WTC11 (cell line): ENCODE measurements at regions not wholly inside any gene's neighbourhood (a gene's known extent, or its start where the extent isn't known, plus 50 kb on each side); places are given as distances from the start of the nearest gene placed in this dataset.

Source experiments
- ATAC-seq: fragments of 200-7000 bp; cut with Tn5 transposase; 2 replicates; pipeline ENCODE4 v1.10.0; 2021; ENCODE audit warnings: mild to moderate bottlenecking, moderate library complexity
- CTCF ChIA-PET: fragments of 300-600 bp; sonication (Branson Sonifier 250); formaldehyde crosslinking; loops from one replicate; lab custom pipeline; 2021; ENCODE audit warnings: antibody characterized with exemption; lab: Charles Lee
- POLR2A ChIA-PET: fragments of 350-600 bp; sonication (Branson Sonifier 250); formaldehyde crosslinking; loops from one replicate; lab custom pipeline; 2021; ENCODE audit warnings: antibody characterized with exemption; lab: Charles Lee
- DNase-seq: peaks from one replicate; pipeline ENCODE4 v3.0.0; 2021; ENCODE audit warnings: low spot score
- H3K27ac Mint-ChIP-seq: 2 replicates; pipeline ENCODE4 v1.8.0; 2021; ENCODE audit warnings: mixed read lengths
- H3K27me3 Mint-ChIP-seq: 2 replicates; pipeline ENCODE4 v1.8.0; 2021; ENCODE audit warnings: low read depth, mild to moderate bottlenecking, moderate library complexity, mixed read lengths
- H3K36me3 Mint-ChIP-seq: 2 replicates; pipeline ENCODE4 v1.8.0; 2021; ENCODE audit warnings: mixed read lengths
- H3K4me1 Mint-ChIP-seq: 2 replicates; pipeline ENCODE4 v1.8.0; 2022; ENCODE audit warnings: mixed read lengths
- H3K4me3 Mint-ChIP-seq: 2 replicates; pipeline ENCODE4 v1.8.0; 2021; ENCODE audit warnings: mild to moderate bottlenecking, moderate library complexity, mixed read lengths
- H3K9me3 Mint-ChIP-seq: 2 replicates; pipeline ENCODE4 v1.8.0; 2021; ENCODE audit warnings: mixed read lengths
- CDX4 ChIP-seq: fragments of 250-450 bp; sonication (Bioruptor Pico); IDR thresholded peaks from 2 replicates; pipeline ENCODE4 v1.9.0; 2021; ENCODE audit warnings: moderate library complexity, mild to moderate bottlenecking, inconsistent platforms, borderline replicate concordance
- ERG ChIP-seq: fragments of 250-450 bp; sonication (Bioruptor Pico); IDR thresholded peaks from 2 replicates; pipeline ENCODE4 v1.8.0; 2021; ENCODE audit warnings: mild to moderate bottlenecking
- ESRRA ChIP-seq: sonication (generic); formaldehyde crosslinking; IDR thresholded peaks from 2 replicates; pipeline ENCODE4 v1.8.1; 2022; ENCODE audit warnings: mild to moderate bottlenecking, missing genetic modification reagents, borderline replicate concordance
- FOXJ3 ChIP-seq: sonication (generic); formaldehyde crosslinking; IDR thresholded peaks from 2 replicates; pipeline ENCODE4 v1.9.0; 2021; ENCODE audit warnings: missing genetic modification reagents, mild to moderate bottlenecking, borderline replicate concordance
- RORB ChIP-seq: fragments of 250-450 bp; sonication (Bioruptor Pico); IDR thresholded peaks from 2 replicates; pipeline ENCODE4 v1.9.0; 2021; ENCODE audit warnings: mild to moderate bottlenecking
- SP1 ChIP-seq: sonication (generic); formaldehyde crosslinking; conservative IDR thresholded peaks from 2 replicates; pipeline ENCODE4 v1.8.1; 2022; ENCODE audit warnings: missing genetic modification reagents
- TCF7 ChIP-seq: sonication (generic); formaldehyde crosslinking; IDR thresholded peaks from 2 replicates; pipeline ENCODE4 v1.8.0; 2022; ENCODE audit warnings: mild to moderate bottlenecking, low read depth, missing genetic modification reagents, moderate library complexity
- TP53 ChIP-seq: sonication (generic); formaldehyde crosslinking; IDR thresholded peaks from 2 replicates; pipeline ENCODE4 v1.8.1; 2023; ENCODE audit warnings: mild to moderate bottlenecking, missing genetic modification reagents
- ZNF232 ChIP-seq: sonication (generic); formaldehyde crosslinking; IDR thresholded peaks from 2 replicates; pipeline ENCODE4 v1.8.0; 2022; ENCODE audit warnings: mild to moderate bottlenecking, missing genetic modification reagents
- ZNF396 ChIP-seq: fragments of 250-450 bp; sonication (Bioruptor Pico); IDR thresholded peaks from 2 replicates; pipeline ENCODE4 v1.8.0; 2021; ENCODE audit warnings: mild to moderate bottlenecking, moderate library complexity, borderline replicate concordance
- ZNF416 ChIP-seq: fragments of 250-450 bp; sonication (Bioruptor Pico); IDR thresholded peaks from 2 replicates; pipeline ENCODE4 v1.9.0; 2021; ENCODE audit warnings: mild to moderate bottlenecking, inconsistent platforms
- TF ChIP-seq, protein P1 (sequence below): sonication (generic); formaldehyde crosslinking; IDR thresholded peaks from 2 replicates; pipeline ENCODE4 v1.8.0; 2022; ENCODE audit warnings: mild to moderate bottlenecking, missing genetic modification reagents
- TF ChIP-seq, protein P2 (sequence below): sonication (generic); formaldehyde crosslinking; IDR thresholded peaks from 2 replicates; pipeline ENCODE4 v1.8.1; 2023; ENCODE audit warnings: mild to moderate bottlenecking, missing genetic modification reagents
- TF ChIP-seq, protein P3 (sequence below): sonication (generic); formaldehyde crosslinking; IDR thresholded peaks from 2 replicates; pipeline ENCODE4 v1.8.0; 2022; ENCODE audit warnings: mild to moderate bottlenecking, missing genetic modification reagents
- TF ChIP-seq, protein P4 (sequence below): sonication (generic); formaldehyde crosslinking; conservative IDR thresholded peaks from 2 replicates; pipeline ENCODE4 v1.8.1; 2023; ENCODE audit warnings: mild to moderate bottlenecking, low read depth, missing genetic modification reagents, moderate library complexity
- TF ChIP-seq, protein P5 (sequence below): sonication (generic); formaldehyde crosslinking; IDR thresholded peaks from 2 replicates; pipeline ENCODE4 v1.8.1; 2022; ENCODE audit warnings: mild to moderate bottlenecking, moderate library complexity, missing genetic modification reagents

DNA sequence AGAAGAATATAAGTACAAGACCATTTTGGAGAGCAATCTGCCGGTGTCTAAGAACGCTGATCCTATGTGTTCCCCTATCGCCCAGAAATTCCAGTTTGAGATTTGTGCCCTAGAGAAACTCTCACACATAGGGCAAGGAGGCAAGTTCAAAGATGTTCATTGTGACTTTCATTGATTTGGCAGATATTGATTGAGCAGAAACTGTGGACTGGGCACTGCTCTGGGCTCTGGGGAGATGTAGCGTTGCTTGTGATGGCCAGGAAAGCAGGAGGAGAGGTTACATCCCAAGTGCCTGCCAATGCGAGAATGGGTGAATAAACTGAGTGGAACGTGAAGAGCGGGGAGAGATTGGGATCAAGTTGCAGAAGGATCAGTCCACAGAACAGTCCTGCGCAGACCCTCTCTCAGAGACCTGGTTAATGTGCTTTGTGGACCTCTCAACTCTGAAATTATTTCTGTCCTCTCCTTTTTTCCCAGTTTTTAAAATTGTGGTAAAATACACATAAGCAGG, 123.9 kb upstream of the PEG3 start:
- Mint-ChIP-seq H3K27me3 (peaks cover 3% of the 10 kb centered on the region), H3K9me3 (peaks cover 60% of the 10 kb centered on the region), H3K4me3 (no peak overlapping the region), H3K4me1 (no peaks in the 10 kb centered on the region), H3K27ac (no peak overlapping the region), H3K36me3 (peaks cover 58% of the 10 kb centered on the region)
- no peak for DNase-seq
- POLR2A ChIA-PET, result no interaction called here
- ATAC-seq, result no peak
- CTCF ChIA-PET, result interaction anchor here (0.7 kb wide), 1 partner anchor 134 kb away, joined by 3 read pairs; no protein-coding TSS in a partner anchor
- TF ChIP-seq SP1 (CRISPR knock-in tag) (no peak), TP53 (CRISPR knock-in tag) (no peak), ZNF416 (CRISPR knock-in tag) (no peak), ZNF232 (CRISPR knock-in tag) (no peak), TCF7 (CRISPR knock-in tag) (no peak), CDX4 (CRISPR knock-in tag) (no peak), ZNF396 (CRISPR knock-in tag) (no peak), FOXJ3 (no peak), RORB (no peak)
- TF ChIP-seq, protein P1, sequence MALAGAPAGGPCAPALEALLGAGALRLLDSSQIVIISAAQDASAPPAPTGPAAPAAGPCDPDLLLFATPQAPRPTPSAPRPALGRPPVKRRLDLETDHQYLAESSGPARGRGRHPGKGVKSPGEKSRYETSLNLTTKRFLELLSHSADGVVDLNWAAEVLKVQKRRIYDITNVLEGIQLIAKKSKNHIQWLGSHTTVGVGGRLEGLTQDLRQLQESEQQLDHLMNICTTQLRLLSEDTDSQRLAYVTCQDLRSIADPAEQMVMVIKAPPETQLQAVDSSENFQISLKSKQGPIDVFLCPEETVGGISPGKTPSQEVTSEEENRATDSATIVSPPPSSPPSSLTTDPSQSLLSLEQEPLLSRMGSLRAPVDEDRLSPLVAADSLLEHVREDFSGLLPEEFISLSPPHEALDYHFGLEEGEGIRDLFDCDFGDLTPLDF, result no peak
- TF ChIP-seq, protein P2, sequence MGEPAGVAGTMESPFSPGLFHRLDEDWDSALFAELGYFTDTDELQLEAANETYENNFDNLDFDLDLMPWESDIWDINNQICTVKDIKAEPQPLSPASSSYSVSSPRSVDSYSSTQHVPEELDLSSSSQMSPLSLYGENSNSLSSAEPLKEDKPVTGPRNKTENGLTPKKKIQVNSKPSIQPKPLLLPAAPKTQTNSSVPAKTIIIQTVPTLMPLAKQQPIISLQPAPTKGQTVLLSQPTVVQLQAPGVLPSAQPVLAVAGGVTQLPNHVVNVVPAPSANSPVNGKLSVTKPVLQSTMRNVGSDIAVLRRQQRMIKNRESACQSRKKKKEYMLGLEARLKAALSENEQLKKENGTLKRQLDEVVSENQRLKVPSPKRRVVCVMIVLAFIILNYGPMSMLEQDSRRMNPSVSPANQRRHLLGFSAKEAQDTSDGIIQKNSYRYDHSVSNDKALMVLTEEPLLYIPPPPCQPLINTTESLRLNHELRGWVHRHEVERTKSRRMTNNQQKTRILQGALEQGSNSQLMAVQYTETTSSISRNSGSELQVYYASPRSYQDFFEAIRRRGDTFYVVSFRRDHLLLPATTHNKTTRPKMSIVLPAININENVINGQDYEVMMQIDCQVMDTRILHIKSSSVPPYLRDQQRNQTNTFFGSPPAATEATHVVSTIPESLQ (CRISPR knock-in tag), result no peak
- TF ChIP-seq, protein P3, sequence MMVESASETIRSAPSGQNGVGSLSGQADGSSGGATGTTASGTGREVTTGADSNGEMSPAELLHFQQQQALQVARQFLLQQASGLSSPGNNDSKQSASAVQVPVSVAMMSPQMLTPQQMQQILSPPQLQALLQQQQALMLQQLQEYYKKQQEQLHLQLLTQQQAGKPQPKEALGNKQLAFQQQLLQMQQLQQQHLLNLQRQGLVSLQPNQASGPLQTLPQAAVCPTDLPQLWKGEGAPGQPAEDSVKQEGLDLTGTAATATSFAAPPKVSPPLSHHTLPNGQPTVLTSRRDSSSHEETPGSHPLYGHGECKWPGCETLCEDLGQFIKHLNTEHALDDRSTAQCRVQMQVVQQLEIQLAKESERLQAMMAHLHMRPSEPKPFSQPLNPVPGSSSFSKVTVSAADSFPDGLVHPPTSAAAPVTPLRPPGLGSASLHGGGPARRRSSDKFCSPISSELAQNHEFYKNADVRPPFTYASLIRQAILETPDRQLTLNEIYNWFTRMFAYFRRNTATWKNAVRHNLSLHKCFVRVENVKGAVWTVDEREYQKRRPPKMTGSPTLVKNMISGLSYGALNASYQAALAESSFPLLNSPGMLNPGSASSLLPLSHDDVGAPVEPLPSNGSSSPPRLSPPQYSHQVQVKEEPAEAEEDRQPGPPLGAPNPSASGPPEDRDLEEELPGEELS (CRISPR knock-in tag), result no peak
- TF ChIP-seq, protein P4, sequence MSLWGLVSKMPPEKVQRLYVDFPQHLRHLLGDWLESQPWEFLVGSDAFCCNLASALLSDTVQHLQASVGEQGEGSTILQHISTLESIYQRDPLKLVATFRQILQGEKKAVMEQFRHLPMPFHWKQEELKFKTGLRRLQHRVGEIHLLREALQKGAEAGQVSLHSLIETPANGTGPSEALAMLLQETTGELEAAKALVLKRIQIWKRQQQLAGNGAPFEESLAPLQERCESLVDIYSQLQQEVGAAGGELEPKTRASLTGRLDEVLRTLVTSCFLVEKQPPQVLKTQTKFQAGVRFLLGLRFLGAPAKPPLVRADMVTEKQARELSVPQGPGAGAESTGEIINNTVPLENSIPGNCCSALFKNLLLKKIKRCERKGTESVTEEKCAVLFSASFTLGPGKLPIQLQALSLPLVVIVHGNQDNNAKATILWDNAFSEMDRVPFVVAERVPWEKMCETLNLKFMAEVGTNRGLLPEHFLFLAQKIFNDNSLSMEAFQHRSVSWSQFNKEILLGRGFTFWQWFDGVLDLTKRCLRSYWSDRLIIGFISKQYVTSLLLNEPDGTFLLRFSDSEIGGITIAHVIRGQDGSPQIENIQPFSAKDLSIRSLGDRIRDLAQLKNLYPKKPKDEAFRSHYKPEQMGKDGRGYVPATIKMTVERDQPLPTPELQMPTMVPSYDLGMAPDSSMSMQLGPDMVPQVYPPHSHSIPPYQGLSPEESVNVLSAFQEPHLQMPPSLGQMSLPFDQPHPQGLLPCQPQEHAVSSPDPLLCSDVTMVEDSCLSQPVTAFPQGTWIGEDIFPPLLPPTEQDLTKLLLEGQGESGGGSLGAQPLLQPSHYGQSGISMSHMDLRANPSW (CRISPR knock-in tag), result no peak
- TF ChIP-seq, protein P5, sequence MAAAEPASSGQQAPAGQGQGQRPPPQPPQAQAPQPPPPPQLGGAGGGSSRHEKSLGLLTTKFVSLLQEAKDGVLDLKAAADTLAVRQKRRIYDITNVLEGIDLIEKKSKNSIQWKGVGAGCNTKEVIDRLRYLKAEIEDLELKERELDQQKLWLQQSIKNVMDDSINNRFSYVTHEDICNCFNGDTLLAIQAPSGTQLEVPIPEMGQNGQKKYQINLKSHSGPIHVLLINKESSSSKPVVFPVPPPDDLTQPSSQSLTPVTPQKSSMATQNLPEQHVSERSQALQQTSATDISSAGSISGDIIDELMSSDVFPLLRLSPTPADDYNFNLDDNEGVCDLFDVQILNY (CRISPR knock-in tag), result no peak

- H3K4me1 Mint-ChIP-seq, result no peaks in the 10 kb centered on the region
- peaks cover 3% of the 10 kb centered on the region for H3K27me3 Mint-ChIP-seq
- no peak overlapping the region for H3K4me3 Mint-ChIP-seq
- peaks cover 65% of the 10 kb centered on the region for H3K9me3 Mint-ChIP-seq
- H3K27ac Mint-ChIP-seq, result no peak overlapping the region
- TF ChIP-seq ESRRA, result no peak
- TF ChIP-seq ERG (CRISPR knock-in tag), result no peak
- DNase-seq (no peak), ATAC-seq (no peak)
- CTCF ChIA-PET, result no interaction called here
- POLR2A ChIA-PET, result no interaction called here
- peaks cover 63% of the 10 kb centered on the region for H3K36me3 Mint-ChIP-seq
Observed at GRCh38 chr19:56966225-56966696, 125.7 kb upstream of the PEG3 start.
